MM.1S (cell line): ENCODE measurements at regions not wholly inside any gene's neighbourhood (a gene's known extent, or its start where the extent isn't known, plus 50 kb on each side); places are given as distances from the start of the nearest gene placed in this dataset.

ENCODE experiments used
- CTCF ChIP-seq: fragments of 300-600 bp; sonication (generic); IDR thresholded peaks from 2 replicates; pipeline ENCODE4 v1.5.1; 2016; ENCODE audit warnings: antibody characterized with exemption, low read length, mixed read lengths
- EZH2 ChIP-seq: fragments of 300-600 bp; sonication (generic); optimal IDR thresholded peaks from 2 replicates; pipeline ENCODE3; 2017; ENCODE audit warnings: low read depth, mild to moderate bottlenecking, antibody characterized with exemption, low read length, mixed read lengths
- EZH2phosphoT487 ChIP-seq: fragments of 300-600 bp; sonication (generic); IDR thresholded peaks from 2 replicates; pipeline ENCODE4 v1.6.1; 2018; ENCODE audit warnings: antibody characterized with exemption, low read length

- TF ChIP-seq EZH2 (no peak), CTCF (no peak), EZH2phosphoT487 (no peak)
Measured at GRCh38 chr13:107113387-107113786, 545.5 kb upstream of the ARGLU1 start.
